Peyer's patch (tissue), 4 donors: ENCODE measurements at regions not wholly inside any gene's neighbourhood (a gene's known extent, or its start where the extent isn't known, plus 50 kb on each side); places are given as distances from the start of the nearest gene placed in this dataset.

Source experiments
- POLR2A ChIP-seq, 2 donors: fragments of 450-650 bp; IDR thresholded peaks; one replicate each; pipeline ENCODE4 v1.5.1; 2017; ENCODE audit warnings: antibody characterized with exemption in 2 of 2, mild to moderate bottlenecking in 2 of 2, moderate library complexity in 2 of 2
- TF ChIP-seq, protein P1 (sequence below), 6 experiments: fragments of 450-650 bp in 4 of 6; fragments of 200-600 bp in 2 of 6; sonication (generic) in 1 of 6; IDR thresholded peaks; one replicate each; pipeline ENCODE4 v1.5.1; 2017 to 2019; ENCODE audit warnings: antibody characterized with exemption in 6 of 6, mild to moderate bottlenecking in 3 of 6, moderate library complexity in 1 of 6

DNA sequence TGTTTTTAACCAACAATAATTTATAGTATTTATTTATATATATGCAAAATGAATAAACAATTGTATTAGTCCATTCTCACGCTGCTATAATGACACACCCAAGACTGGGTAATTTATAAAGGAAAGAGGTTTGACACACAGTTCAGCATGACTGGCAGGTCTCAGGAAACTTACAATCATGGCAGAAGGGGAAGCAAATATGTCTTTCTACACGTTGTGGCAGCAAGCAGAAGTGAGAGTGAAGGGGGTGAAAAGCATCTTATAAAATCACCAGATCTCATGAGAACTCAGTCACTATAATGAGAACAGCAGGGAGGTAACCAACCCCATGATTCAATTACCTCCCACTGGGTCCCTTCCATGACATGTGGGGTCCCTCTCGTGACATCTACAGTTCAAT is 162.8 kb upstream of the SLITRK3 start:
- TF ChIP-seq, protein P1, sequence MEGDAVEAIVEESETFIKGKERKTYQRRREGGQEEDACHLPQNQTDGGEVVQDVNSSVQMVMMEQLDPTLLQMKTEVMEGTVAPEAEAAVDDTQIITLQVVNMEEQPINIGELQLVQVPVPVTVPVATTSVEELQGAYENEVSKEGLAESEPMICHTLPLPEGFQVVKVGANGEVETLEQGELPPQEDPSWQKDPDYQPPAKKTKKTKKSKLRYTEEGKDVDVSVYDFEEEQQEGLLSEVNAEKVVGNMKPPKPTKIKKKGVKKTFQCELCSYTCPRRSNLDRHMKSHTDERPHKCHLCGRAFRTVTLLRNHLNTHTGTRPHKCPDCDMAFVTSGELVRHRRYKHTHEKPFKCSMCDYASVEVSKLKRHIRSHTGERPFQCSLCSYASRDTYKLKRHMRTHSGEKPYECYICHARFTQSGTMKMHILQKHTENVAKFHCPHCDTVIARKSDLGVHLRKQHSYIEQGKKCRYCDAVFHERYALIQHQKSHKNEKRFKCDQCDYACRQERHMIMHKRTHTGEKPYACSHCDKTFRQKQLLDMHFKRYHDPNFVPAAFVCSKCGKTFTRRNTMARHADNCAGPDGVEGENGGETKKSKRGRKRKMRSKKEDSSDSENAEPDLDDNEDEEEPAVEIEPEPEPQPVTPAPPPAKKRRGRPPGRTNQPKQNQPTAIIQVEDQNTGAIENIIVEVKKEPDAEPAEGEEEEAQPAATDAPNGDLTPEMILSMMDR (IDR thresholded peaks at IDR 0.05), result no peak
- TF ChIP-seq POLR2A (IDR thresholded peaks at IDR 0.05), result no peak
